Ovary (tissue), 7 donors: ENCODE measurements at regions not wholly inside any gene's neighbourhood (a gene's known extent, or its start where the extent isn't known, plus 50 kb on each side); places are given as distances from the start of the nearest gene placed in this dataset.
"Not testable (repeated sequence)": the region's sequence is repeated elsewhere in the genome, so short reads cannot be mapped to it uniquely, and the experiment has no call there.

ENCODE experiments used
- DNase-seq, 5 donors: peaks; one replicate each; pipeline ENCODE4 v3.0.0-alpha.2; 2019 to 2020
- H3K27ac ChIP-seq, 2 donors: fragments of 200-600 bp; one replicate each; pipeline versions ENCODE4 v1.5.1 to v1.8.0; 2019 to 2022
- H3K27me3 ChIP-seq: fragments of 200-600 bp; one replicate; pipeline ENCODE4 v1.8.0; 2022
- H3K36me3 ChIP-seq: fragments of 200-600 bp; sonication (generic); one replicate; pipeline ENCODE4 v1.5.1; 2019
- H3K4me1 ChIP-seq: one replicate; pipeline ENCODE4 v1.8.1; 2013; ENCODE audit warnings: mild to moderate bottlenecking, moderate library complexity; ENCODE audit not compliant: insufficient read depth
- H3K4me3 ChIP-seq: fragments of 200-600 bp; sonication (generic); one replicate; pipeline ENCODE4 v1.5.1; 2017
- H3K9me3 ChIP-seq, 2 donors: fragments of 200-600 bp in 1 of 2; sonication (generic) in 1 of 2; one replicate each; pipeline versions ENCODE4 v1.5.1 to v1.8.1; 2013 to 2019; ENCODE audit warnings: mild to moderate bottlenecking in 1 of 2, moderate library complexity in 1 of 2
- CTCF ChIP-seq, 3 donors: fragments of 450-650 bp in 2 of 3; fragments of 200-600 bp in 1 of 3; IDR thresholded peaks; one replicate each; pipeline versions ENCODE4 v1.5.1 to v1.8.0; 2016 to 2022; ENCODE audit warnings: antibody characterized with exemption in 3 of 3, mild to moderate bottlenecking in 1 of 3
- EP300 ChIP-seq: sonication (generic); formaldehyde crosslinking; IDR thresholded peaks from one replicate; pipeline ENCODE4 v1.6.1; 2017; ENCODE audit warnings: antibody characterized with exemption
- POLR2A ChIP-seq: fragments of 450-650 bp; IDR thresholded peaks from one replicate; pipeline ENCODE4 v1.6.1; 2017; ENCODE audit warnings: antibody characterized with exemption, mild to moderate bottlenecking, moderate library complexity
- WGBS, 3 donors: extraction: QIAGEN DNeasy Blood & Tissue Kit in 1 of 3; methylation state at CpG; one replicate each; pipeline versions ENCODE4 v1.1.5 to v1.1.7; 2013 to 2017; 5-methylcytosine and 5-hydroxymethylcytosine counted together
- intact Hi-C, 4 donors: fragments of 100-400 bp; cut with DNase I; formaldehyde crosslinking; loops; one replicate each; pipeline versions ENCODE4 v1.11.0 to v1.15.1; 2022 to 2023
- donor health status: DM: no; HTN: no; CAD: no; lungs with moderate emphysema.
- donor health status: DM: no; HTN: no; CAD: no.
- donor health status: Bipolar disorder and iron deficiency.
- donor health status: DM: no; HTN: no; CAD: no.
- donor health status: DM: yes; HTN: yes; CAD: no.

- no peak for TF ChIP-seq EP300
- no peak for TF ChIP-seq CTCF (IDR thresholded peaks at IDR 0.05)
- no peak for TF ChIP-seq POLR2A
- no peaks in the 10 kb centered on the region for H3K36me3 ChIP-seq
- intact Hi-C loops: loop anchor here in 3 of 4 donors (5.0 to 10.0 kb wide), 2 partner anchors 209 to 304 kb away; no protein-coding TSS in a partner anchor
- no peaks in the 10 kb centered on the region for H3K4me1 ChIP-seq
- H3K4me3 ChIP-seq: no peak overlapping the region
- H3K9me3 ChIP-seq: no peaks in the 10 kb centered on the region
- no peak for DNase-seq
- 87 to 89% (median 88%) methylated on average over 18 of the region's 18 CpGs for WGBS, 3 donors
- no peak overlapping the region for H3K27ac ChIP-seq
- H3K27me3 ChIP-seq: no peaks in the 10 kb centered on the region
Observed at GRCh38 chr13:26488236-26489003, 69.1 kb upstream of the WASF3 start.

- intact Hi-C loops, H3K27ac ChIP-seq, H3K4me3 ChIP-seq, H3K27me3 ChIP-seq, H3K4me1 ChIP-seq, H3K36me3 ChIP-seq, H3K9me3 ChIP-seq, DNase-seq: not testable (repeated sequence)
- whole genome bisulfite sequencing, 3 donors: 92 to 94% (median 93%) methylated on average over 5 of the region's 5 CpGs
Observed at GRCh38 chr13:26492301-26492700, 65.2 kb upstream of the WASF3 start.

- no peak for DNase-seq
- TF ChIP-seq CTCF (IDR thresholded peaks at IDR 0.05) (no peak), POLR2A (no peak), EP300 (no peak)
- 54 to 61% (median 58%) methylated on average over 8 of the region's 8 CpGs for WGBS, 3 donors
Observed at GRCh38 chr13:26494571-26495195, 62.8 kb upstream of the WASF3 start.

GRCh38 chr13:26495750-26496149, 61.7 kb upstream of the WASF3 start:
- Histone ChIP-seq H3K36me3 (no peaks in the 10 kb centered on the region), H3K4me1 (no peaks in the 10 kb centered on the region), H3K27ac (no peak overlapping the region), H3K4me3 (no peak overlapping the region), H3K27me3 (no peaks in the 10 kb centered on the region), H3K9me3 (no peaks in the 10 kb centered on the region)
- intact Hi-C loops: loop anchor here in 2 of 4 donors (5.0 kb wide), 2 partner anchors 202 to 308 kb away; no protein-coding TSS in a partner anchor
- 67 to 76% (median 70%) methylated on average over 3 of the region's 3 CpGs for WGBS, 3 donors
- no peak for DNase-seq
- TF ChIP-seq EP300 (no peak), CTCF (IDR thresholded peaks at IDR 0.05) (no peak), POLR2A (no peak)

More at GRCh38 chr13:26494571-26495195, 62.8 kb upstream of the WASF3 start:
- H3K4me1 ChIP-seq: no peaks in the 10 kb centered on the region
- no peak overlapping the region for H3K27ac ChIP-seq
- intact Hi-C loops: loop anchor here in 2 of 4 donors (5.0 kb wide), 2 partner anchors 203 to 307 kb away; no protein-coding TSS in a partner anchor
- H3K4me3 ChIP-seq: no peak overlapping the region
- no peaks in the 10 kb centered on the region for H3K36me3 ChIP-seq
- H3K27me3 ChIP-seq: no peaks in the 10 kb centered on the region
- H3K9me3 ChIP-seq: no peaks in the 10 kb centered on the region
